HG03045 (cell line): ENCODE measurements at regions not wholly inside any gene's neighbourhood (a gene's known extent, or its start where the extent isn't known, plus 50 kb on each side); places are given as distances from the start of the nearest gene placed in this dataset.

Experiments
- ATAC-seq: cut with Tn5 transposase; IDR thresholded peaks from one replicate; pipeline ENCODE4 v1.9.1; 2021; ENCODE audit warnings: mild to moderate bottlenecking, moderate library complexity; ENCODE audit not compliant: unreplicated experiment

DNA sequence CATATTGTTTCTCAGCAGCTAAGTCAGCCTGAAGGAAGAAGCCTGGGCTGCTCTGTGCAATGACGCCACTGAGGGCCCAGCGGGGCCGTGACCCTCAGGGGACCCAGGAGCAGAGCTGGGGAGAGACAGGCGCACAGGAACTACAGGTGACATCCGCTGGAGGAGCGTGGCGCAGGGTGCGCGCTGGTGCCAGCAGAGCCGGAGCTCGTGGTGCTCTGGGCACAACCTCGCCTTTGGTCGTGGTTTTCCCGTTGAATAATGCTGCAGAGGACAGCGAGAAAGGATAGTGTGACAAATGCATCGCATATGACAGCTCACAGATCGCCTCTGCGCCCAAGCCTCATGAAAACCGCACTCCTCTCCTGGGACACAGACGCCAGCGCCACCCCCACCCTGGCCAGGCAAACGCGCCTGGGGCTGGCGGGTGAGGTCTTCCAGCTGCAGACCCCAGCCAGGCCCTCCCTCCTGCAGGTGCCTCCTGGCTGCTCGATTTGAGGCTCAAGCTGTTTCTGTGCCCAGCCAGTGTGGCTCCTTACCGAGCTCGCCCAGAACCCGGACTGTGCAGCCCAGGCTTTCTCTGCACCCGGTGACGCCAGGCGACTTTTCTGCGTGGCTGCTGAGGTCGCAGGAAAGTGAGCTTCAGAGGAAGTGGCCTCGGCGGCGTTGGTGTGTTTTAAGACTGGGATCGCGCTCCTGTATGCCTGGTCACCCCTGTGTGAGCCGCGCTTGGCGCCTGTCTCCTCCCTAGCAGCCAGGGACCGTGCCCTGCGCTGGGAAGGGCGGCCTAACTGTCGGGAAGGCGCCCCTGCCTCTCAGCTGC is 583.1 kb upstream of the HS6ST1 start:
- ATAC-seq, result no peak

DNA sequence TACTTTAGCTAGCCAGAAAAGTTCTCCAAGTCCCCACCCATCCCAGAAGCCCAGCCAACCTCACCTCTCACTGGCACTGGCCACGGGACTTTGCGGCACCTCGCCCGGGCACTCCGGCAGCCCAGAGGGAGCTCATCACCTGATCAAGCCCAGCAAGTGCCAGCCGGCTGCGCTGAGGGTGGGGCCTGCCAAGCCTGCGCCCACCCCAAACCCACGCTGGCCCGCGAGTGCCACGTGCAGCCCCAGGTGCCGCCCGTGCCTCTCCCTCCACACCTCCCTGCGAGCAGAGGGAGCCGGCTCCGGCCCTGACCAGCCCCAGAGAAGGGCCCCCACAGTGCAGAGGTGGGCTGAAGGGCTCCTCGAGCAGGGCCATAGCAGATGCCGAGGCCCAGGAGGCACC is 585.0 kb upstream of the HS6ST1 start:
- ATAC-seq, result no peak

DNA sequence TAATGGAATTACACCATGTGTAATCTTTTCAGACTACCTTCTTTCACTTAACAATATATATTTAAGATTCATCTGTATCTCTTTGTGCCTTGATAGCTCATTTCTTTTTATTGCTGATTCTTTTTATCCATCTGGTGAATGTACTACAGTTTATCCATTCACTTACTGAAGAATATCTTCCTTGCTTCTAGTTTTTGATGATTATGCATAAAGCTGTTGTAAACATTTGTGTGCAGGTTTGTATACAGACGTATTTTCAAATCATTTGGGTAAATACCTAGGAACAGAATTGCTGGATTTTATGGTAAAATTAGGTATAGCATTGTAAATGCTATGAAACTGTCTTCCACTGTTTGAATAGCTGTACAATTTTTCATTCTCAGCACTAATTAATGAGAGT is 592.6 kb upstream of the HS6ST1 start:
- ATAC-seq, result no peak

DNA sequence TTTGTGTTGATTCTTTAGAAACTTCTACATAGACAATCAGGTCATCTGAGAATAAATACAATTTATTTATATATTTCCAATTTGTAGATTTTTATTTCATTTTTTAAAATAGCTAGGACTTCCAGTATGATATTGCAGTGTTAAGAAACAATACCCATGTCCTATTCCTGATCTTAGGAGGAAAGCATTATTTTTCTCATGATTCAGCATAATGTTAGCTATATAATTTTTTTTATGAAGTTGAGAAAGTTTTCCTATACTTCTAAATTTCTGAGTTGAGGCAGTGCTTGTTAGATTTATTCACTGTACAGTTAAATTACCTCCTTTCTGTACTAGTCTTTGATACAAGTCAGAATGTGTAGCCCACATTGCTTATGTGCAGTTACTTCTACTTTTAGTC is 595.7 kb upstream of the HS6ST1 start:
- ATAC-seq, result no peak

DNA sequence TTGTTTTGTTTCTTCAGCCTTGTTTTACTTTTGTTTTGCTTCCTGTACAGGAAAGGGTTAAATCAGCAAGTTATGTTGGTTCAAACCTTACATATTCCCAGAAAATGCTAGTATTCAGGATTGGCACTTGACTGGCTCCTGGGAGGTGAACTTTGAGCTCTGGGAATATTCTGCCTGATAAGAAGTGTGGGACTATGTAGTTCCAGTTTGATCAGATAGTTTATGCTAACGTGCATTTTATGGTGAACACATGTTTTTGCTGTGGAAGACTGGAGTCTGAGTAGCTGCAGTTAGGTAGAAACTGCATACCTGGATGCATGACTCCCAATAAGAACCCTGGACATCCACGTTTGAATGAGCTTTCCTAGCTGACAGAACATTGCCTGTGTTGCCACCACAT is 603.1 kb upstream of the HS6ST1 start:
- no peak for ATAC-seq

DNA sequence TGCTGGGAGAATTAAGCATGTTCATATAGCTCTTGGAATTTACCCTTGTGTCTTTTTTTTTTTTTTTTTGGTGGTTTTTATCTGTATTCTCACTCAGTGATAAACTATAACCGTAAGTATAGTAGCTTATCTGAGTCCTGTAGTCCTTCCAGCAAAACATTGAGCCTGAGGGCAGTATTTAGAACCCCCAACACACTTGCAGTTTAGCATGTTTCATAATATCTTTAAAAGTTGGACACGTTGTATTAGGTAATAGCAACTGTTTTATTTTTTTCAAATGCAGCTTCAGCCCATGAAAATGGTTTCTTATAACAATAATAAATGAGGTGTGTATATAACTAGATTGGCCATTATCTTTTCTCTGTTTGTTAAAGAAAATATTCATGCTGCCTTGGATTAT is 603.5 kb upstream of the HS6ST1 start:
- no peak for ATAC-seq

DNA sequence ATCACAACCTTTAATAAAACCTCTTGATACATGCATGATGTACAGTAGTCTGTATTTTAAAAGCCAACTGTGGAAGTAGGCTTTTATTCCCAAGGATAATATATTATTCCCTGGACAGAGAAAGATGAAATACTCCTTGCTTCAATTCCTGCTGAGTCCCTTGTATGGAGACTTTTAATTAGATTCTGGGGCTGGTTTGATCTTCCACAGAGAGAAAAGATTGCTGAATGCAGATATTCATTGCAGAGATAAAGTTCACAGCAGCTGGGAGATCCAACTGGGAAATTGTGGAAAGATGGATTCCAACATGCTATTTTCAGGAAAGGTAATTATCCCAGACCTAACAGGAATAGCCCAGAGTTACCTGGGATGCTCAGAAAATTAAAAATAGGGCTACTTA is 607.0 kb upstream of the HS6ST1 start:
- ATAC-seq, result no peak

DNA sequence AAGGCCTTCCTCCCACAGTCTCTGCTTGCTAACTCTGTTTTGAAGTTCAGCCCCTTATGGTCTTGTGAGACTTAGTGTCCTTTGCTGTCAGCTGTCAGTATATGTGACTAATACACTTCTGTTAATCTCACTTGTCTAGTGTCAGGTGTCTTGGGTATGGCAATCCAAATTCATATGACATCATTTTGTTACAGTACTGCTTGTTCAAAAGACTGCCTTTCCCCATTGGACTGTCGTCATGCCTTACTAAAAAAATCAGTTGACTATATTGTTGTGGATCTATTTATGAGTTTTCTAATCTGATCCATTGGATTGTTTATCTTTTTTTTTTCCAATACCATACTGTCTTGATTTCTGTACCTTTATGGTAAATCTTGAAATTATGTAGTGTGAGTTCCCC is 611.4 kb upstream of the HS6ST1 start:
- ATAC-seq, result no peak

DNA sequence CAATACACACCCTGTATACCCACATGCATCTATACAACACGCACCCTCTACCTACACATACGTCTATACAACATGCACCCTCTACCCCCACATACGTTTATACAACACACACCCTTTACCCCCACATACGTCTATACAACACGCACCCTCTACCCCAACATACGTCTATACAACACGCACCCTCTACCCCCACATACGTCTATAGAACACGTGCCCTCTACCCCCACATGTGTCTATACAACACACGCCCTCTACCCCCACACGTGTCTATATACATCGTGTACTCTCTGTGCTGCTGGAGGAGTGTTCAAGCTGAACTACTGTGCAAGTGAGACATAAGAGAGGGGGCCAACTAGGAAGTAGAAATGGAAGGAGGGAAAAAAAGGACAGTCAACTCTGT is 621.7 kb upstream of the HS6ST1 start:
- ATAC-seq, result no peak

DNA sequence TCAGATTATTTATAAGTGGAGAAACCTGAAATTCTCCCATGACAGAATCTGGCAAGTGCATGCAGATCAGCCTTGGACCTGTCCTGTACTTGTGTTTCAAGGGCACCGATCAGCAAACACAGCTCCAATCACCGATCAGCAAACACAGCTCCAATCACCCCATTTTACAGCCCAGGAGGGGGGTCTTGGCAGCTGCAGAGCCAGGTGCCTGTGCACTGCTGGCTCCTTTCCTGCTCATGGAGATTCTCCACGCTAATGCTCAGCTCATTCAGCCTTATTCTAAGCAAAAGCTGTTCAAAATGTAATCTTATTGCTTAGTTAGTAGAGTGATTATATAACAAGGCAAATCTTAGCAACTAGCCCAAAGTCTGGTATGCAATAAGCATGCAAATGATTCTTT is 623.1 kb upstream of the HS6ST1 start:
- ATAC-seq, result no peak

DNA sequence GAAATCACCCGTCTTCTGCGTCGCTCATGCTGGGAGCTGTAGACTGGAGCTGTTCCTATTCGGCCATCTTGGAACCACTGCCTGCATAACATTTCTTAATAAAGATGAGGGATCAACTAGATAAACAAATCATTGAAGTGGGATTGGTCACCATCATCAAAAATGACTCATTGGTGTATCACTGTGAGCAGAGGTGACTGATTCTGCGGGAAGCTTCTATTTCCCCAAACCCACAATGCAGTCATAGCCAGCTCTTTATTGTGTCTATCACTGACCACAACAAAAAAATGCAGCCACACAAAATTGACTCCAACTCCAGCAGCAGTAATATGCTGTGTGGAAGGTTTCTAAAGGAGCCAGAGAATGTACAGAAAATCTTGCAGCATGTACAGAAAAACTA is 630.7 kb upstream of the HS6ST1 start:
- ATAC-seq, result no peak

DNA sequence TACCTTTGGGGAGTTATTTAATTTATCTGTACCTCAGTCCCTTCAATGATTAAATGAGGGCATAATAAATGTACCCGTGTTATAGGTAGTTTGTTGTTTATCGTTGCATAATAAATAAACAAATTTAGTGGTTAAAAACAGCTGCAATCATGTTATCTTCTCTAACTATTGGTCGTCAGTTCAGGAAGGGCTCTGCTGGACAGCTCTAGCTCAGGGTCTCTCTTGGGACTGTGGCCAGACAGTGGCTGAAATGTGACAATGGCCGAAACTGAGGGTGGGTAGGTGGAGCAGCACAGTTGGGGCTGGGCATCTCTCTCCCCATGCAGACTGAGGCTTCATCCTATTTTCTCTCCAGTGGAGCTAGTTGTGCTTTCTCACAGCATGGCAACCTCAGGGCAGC is 632.1 kb upstream of the HS6ST1 start:
- no peak for ATAC-seq

DNA sequence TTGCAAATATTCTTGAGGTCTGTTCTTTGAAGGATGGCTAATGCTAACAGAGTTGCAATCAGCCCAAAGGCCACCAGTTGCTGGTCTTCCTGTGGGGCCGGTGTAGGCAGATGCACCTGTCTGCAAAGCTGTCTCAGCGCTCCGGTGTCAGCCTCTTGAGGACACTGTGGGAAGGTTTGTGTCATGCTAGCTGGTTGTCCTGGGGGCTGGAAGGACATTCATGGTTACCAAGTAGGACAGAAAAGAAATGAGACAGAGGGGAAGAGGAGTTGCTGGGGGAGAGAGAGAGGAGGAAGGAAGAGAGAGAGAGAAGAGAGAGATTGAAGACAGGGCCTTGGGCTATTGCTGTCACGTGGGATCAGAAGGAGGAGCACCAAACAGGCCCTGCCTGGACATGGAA is 639.6 kb upstream of the HS6ST1 start:
- no peak for ATAC-seq

DNA sequence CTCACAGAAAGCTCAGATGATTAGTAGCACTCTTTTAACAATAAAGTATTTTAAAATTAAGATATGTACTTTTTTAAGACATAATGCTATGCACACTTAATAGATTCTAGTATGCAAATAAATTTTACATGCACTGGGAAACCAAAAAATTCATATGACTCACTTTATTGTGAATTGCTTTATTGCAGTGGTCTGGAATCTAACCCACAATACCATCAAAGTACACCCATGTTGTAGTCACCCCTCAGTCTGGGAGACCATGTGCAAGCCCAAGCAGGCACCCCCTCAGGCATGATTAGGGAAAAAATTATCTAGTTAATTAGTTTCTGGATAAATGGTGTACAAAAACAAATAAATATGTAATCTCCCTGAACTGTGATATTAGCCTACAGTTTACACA is 649.0 kb upstream of the HS6ST1 start:
- no peak for ATAC-seq

DNA sequence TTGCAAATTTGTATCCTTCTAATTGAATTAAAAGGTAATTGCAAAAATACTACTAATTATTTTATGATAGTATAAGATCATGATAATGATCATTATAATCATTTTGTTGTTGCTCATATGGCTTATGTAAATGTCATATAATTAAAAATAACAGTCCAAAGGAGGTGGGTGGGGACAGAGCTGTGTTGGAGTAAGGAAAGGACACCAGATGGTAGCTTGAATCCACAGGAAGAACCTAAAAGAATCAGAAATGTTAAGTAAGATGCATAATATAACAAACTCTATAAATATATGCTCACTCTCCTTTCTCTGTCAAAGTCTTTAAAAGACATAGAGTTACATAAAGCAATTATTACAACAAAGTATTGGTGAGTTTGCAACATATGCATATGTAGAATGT is 650.7 kb upstream of the HS6ST1 start:
- ATAC-seq, result no peak

DNA sequence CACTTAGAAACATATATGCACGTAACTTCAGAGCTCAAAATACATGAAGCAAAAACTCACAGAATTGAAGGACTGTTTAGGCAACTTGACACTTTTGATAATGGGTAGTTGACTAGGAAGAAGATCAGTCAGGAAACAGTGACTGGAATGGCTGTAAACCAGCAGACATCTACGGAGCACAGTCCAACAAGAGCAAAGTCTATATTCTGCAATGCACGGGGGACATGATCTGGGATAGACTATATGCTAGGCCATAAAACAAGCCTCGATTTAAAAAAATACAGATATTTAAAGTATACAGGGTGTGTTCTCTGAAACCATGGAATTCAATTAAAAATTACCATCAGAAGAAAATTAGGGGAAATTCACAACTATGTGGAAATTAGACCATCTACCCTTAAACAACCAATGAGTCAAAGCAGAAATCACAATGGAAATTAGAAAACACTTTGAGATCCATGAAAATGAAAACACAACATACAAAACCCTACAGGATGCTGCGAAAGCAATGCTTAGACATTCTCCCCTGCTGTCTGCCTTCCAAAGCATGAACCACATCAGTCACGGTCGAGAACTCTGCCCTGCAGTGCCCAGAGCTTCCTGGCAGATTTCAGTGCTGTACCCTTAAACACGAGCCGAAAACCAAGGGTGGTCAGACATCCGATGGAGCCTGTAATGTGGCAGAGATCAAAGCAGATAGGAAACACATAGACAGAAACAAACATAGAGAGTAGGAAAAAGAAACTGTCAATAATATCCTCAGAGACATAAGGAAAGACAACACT is 651.9 kb upstream of the HS6ST1 start:
- ATAC-seq, result no peak

DNA sequence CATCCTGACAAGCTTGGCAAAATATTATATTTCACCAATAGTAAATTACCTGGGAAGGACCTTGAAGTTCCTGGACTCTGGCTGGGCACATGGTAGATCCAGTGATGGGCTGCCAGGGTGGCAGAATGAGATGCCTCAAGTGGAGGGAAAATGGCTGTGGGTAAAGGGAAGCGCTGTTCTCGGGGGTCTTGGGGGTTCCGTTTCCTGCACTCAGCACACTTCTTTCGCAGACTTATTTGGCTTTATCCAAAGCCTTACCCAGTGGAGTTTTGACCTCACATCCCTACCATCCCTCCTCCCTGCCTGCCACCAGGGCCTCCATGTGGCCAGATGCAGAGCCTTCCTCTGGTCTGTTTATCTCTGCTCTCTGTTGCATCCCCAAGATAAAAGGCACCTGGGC is 654.9 kb upstream of the HS6ST1 start:
- ATAC-seq, result no peak

DNA sequence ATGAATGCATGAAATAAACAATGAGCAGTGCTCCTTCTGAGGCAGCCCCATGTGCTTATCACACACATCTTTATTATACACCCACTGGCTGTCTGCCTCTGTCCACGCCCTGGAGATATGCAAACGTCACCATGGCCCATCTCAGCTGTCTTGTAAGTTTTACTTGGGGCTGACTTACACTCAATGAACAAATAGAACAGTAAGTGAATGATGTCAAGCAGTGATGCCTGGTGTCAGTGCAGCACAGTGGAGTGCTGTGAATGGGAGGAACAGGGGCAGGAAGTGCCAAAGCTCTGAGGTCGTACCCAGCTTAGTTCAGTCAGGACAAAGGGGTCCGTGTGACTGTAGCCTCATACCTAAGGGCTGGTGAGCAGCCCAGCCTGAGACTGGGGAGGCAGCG is 659.5 kb upstream of the HS6ST1 start:
- ATAC-seq, result no peak

DNA sequence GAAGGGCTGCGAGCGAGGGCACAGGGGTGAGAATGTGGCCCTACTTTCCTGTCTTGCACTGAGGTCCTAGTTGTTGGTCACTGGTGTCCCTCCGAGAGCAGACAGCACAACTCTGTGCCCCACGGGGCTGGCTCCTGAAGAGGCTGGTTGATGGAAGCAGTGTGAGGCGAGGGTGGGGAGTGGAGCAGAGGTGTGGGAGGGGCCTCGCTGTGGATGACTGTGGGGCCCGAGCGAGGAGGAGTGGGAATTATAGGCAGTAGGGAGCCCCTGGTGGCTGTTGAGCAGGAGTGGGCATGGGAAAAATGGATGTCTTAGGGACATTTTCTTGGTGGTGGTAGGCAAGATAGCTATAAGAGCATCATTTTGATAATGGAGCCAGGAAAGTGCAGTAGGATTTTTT is 660.5 kb upstream of the HS6ST1 start:
- ATAC-seq, result no peak

DNA sequence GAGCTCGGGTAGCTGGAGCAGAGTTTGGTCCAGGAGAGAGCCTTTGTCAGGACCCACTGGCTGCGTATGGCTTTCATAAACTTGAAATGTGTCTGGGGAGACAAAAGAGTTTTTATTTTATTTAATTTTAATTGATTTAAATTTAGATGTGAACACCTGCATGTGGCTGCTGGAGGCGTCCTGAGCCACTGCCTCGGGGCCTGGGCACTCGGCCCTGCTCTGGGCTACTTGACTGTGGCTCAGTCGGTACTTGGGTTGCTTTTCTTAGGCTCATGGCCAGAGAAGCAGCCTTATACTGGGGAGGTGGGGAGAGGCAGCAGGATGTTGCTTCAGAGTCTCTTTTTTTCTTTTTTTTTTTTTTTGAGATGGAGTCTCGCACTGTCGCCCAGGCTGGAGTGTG is 661.8 kb upstream of the HS6ST1 start:
- ATAC-seq, result no peak

DNA sequence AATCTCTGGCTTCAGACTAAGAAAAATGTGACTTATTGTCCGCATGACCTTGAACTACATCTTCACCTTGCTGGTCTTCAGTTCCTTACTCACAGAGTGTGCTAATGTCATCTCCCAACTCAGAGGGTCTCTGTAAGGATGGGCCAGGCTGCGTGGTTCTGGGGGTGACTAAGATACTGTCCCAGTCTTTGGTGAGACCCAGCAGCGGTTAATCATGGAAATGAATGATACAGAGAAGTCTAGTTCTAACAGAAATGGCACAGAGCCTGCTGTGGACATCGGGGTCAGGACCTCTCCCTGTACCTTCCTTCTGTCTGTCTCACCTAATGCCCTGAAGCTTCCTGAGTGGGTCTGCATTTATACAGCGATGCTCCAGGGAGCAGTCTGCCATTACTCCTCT is 662.7 kb upstream of the HS6ST1 start:
- ATAC-seq, result no peak

DNA sequence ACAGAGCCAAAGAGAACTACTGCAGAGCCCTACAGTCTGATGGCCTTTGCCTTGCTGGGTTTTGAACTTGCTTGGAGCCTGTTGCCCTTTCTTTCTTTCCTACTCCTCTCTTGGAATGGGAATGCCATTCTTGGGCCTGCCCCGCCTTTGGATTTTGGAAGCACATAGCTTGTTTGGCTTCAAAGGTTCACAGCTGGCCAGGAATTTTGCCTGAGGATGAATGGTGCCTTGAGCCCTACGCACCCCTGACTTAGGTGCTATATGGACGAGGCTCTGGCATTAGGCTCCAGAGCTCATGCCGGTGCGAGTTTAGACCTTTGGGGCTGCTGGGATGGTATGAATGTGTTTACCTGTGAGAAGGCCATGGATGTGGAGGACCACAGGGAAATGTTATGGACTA is 663.3 kb upstream of the HS6ST1 start:
- ATAC-seq, result no peak

DNA sequence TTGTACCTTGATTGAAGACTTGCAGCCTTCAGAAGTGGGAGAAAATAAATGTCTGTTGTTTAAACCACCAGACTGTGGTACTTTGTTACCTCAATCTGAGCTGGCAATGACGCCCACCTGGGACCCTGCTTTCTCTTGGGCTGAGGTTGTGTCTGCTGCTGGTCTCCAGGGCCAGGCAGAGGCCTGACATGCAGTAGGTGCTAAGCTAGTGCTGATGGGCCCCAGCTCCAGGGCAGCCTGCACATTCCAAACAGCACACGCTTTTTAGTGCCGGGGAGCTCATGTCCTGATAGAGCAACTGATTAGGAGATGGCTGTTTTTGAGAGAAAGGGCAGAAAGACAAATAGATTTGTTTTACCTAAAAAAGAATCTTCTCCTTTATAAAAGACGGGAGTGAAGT is 664.0 kb upstream of the HS6ST1 start:
- ATAC-seq, result no peak
